CD14-positive monocyte (primary cell): ENCODE measurements at regions not wholly inside any gene's neighbourhood (a gene's known extent, or its start where the extent isn't known, plus 50 kb on each side); places are given as distances from the start of the nearest gene placed in this dataset.

Source experiments
- DNase-seq, 3 donors: peaks; one replicate each; pipeline ENCODE4 v3.0.0-alpha.2; 2011 to 2022
- H2AFZ ChIP-seq: 2 replicates; pipeline ENCODE4 v1.6.0; 2012; ENCODE audit warnings: mild to moderate bottlenecking, low read depth, low read length, inconsistent platforms; ENCODE audit not compliant: insufficient read depth, poor library complexity, severe bottlenecking
- H3K27ac ChIP-seq, 2 donors: 1 replicate in 1 of 2; 2 replicates in 1 of 2; pipeline ENCODE4 v1.5.1; 2012 to 2013; ENCODE audit warnings: low read length in 2 of 2, control low read depth in 1 of 2, inconsistent platforms in 1 of 2, low read depth in 1 of 2, mild to moderate bottlenecking in 1 of 2
- H3K27me3 ChIP-seq, 2 donors: one replicate each; pipeline versions ENCODE4 v1.6.0 to v1.6.1; 2011 to 2013; ENCODE audit warnings: low read length in 2 of 2; ENCODE audit not compliant: control insufficient read depth in 2 of 2, insufficient read depth in 2 of 2
- H3K36me3 ChIP-seq, 2 donors: replicated peaks in 1 of 2; 1 replicate in 1 of 2; 2 replicates in 1 of 2; pipeline versions ENCODE4 v1.5.1 to v1.6.1; 2012 to 2013; ENCODE audit warnings: low read length in 2 of 2, control low read depth in 1 of 2, inconsistent platforms in 1 of 2, mild to moderate bottlenecking in 1 of 2; ENCODE audit not compliant: insufficient read depth in 2 of 2, control insufficient read depth in 1 of 2
- H3K4me1 ChIP-seq, 2 donors: 1 replicate in 1 of 2; 2 replicates in 1 of 2; pipeline versions ENCODE4 v1.5.1 to v1.6.1; 2012 to 2013; ENCODE audit warnings: low read length in 2 of 2, control low read depth in 1 of 2, inconsistent platforms in 1 of 2, mild to moderate bottlenecking in 1 of 2, moderate library complexity in 1 of 2; ENCODE audit not compliant: insufficient read depth in 2 of 2, control insufficient read depth in 1 of 2
- H3K4me2 ChIP-seq: replicated peaks from 2 replicates; pipeline ENCODE3; 2012; ENCODE audit warnings: low read length, moderate library complexity, mild to moderate bottlenecking; ENCODE audit not compliant: poor library complexity, severe bottlenecking; ENCODE audit errors: extremely low read depth
- H3K4me3 ChIP-seq, 3 experiments: fragments of 200-600 bp in 1 of 3; sonication (generic) in 1 of 3; replicated peaks in 1 of 3; 1 replicate in 2 of 3; 2 replicates in 1 of 3; pipeline ENCODE4 v1.5.1; 2011 to 2013; ENCODE audit warnings: low read length in 3 of 3, mild to moderate bottlenecking in 3 of 3, control low read depth in 2 of 3, low read depth in 2 of 3, inconsistent platforms in 1 of 3, moderate library complexity in 1 of 3
- H3K79me2 ChIP-seq: 2 replicates; pipeline ENCODE4 v1.6.0; 2012; ENCODE audit warnings: mild to moderate bottlenecking, control low read depth, inconsistent platforms, low read length, moderate library complexity; ENCODE audit not compliant: insufficient read depth
- H3K9ac ChIP-seq: 2 replicates; pipeline ENCODE4 v1.6.0; 2017; ENCODE audit warnings: low read length, mild to moderate bottlenecking; ENCODE audit not compliant: insufficient read depth, poor library complexity, severe bottlenecking
- H3K9me3 ChIP-seq, 2 donors: replicated peaks in 1 of 2; 1 replicate in 1 of 2; 2 replicates in 1 of 2; pipeline versions ENCODE4 v1.5.1 to v1.6.1; 2012 to 2013; ENCODE audit warnings: low read length in 2 of 2, control low read depth in 1 of 2; ENCODE audit not compliant: control insufficient read depth in 1 of 2, insufficient read depth in 1 of 2
- H4K20me1 ChIP-seq: 2 replicates; pipeline ENCODE4 v1.6.0; 2012; ENCODE audit warnings: mild to moderate bottlenecking, low read length, control low read depth, moderate library complexity; ENCODE audit not compliant: insufficient read depth
- H3K27ac Mint-ChIP-seq, 7 donors: one replicate each; pipeline ENCODE4 v1.8.0; 2020; ENCODE audit warnings: mild to moderate bottlenecking in 7 of 7, mixed read lengths in 7 of 7, moderate library complexity in 6 of 7, inconsistent platforms in 2 of 7
- H3K27me3 Mint-ChIP-seq, 3 donors: one replicate each; pipeline ENCODE4 v1.8.0; 2021 to 2022; ENCODE audit warnings: low read depth in 3 of 3, mild to moderate bottlenecking in 3 of 3, mixed read lengths in 3 of 3, moderate library complexity in 3 of 3, inconsistent platforms in 1 of 3
- H3K36me3 Mint-ChIP-seq, 2 donors: one replicate each; pipeline ENCODE4 v1.8.0; 2020; ENCODE audit warnings: mixed read lengths in 2 of 2, inconsistent platforms in 1 of 2, mild to moderate bottlenecking in 1 of 2
- H3K4me1 Mint-ChIP-seq: one replicate; pipeline ENCODE4 v1.8.0; 2020; ENCODE audit warnings: mild to moderate bottlenecking, mixed read lengths
- H3K4me3 Mint-ChIP-seq, 2 donors: one replicate each; pipeline ENCODE4 v1.8.0; 2020; ENCODE audit warnings: mild to moderate bottlenecking in 2 of 2, mixed read lengths in 2 of 2, moderate library complexity in 1 of 2
- H3K9me3 Mint-ChIP-seq, 7 donors: one replicate each; pipeline ENCODE4 v1.8.0; 2020 to 2022; ENCODE audit warnings: mixed read lengths in 7 of 7, mild to moderate bottlenecking in 6 of 7, moderate library complexity in 6 of 7, inconsistent platforms in 2 of 7
- CTCF ChIP-seq: fragments of 200-600 bp; IDR thresholded peaks from one replicate; pipeline ENCODE4 v1.8.0; 2022; ENCODE audit warnings: antibody characterized with exemption, mild to moderate bottlenecking
- WGBS: methylation state at CpG from one replicate; pipeline ENCODE4 v1.1.5; 2013; ENCODE audit warnings: missing lambda C conversion rate; ENCODE audit not compliant: insufficient coverage; 5-methylcytosine and 5-hydroxymethylcytosine counted together
- intact Hi-C, 2 donors: fragments of 100-400 bp; cut with micrococcal nuclease; formaldehyde crosslinking; loops; one replicate each; pipeline versions ENCODE4 v1.15.0 to v1.15.1; 2023

- Mint-ChIP-seq H3K4me3 (no peak overlapping the region), H3K27me3 (peaks cover 0 to 2% (median 2%) of the 10 kb centered on the region in 3 donors), H3K9me3 (no peaks in the 10 kb centered on the region), H3K36me3 (no peaks in the 10 kb centered on the region), H3K4me1 (peaks cover 7% of the 10 kb centered on the region), H3K27ac (no peak overlapping the region)
- H3K9me3 ChIP-seq, result no peaks in the 10 kb centered on the region
- intact Hi-C loops, result no loop called here
- H3K4me2 ChIP-seq, result no peak overlapping the region
- no peak overlapping the region for H3K4me3 ChIP-seq
- 100% methylated on average over 2 of the region's 2 CpGs for WGBS
- no peak for DNase-seq
- H3K4me1 ChIP-seq, result peaks cover 2 to 4% of the 10 kb centered on the region in 2 donors
- no peaks in the 10 kb centered on the region for H3K27me3 ChIP-seq
- H4K20me1 ChIP-seq, result no peaks in the 10 kb centered on the region
- no peak for TF ChIP-seq CTCF
- H3K79me2 ChIP-seq, result no peaks in the 10 kb centered on the region
- H3K9ac ChIP-seq, result no peak overlapping the region
- H2AFZ ChIP-seq, result no peak overlapping the region
- no peak overlapping the region for H3K27ac ChIP-seq
- H3K36me3 ChIP-seq, result no peaks in the 10 kb centered on the region
Measured at GRCh38 chr13:95451656-95452055, 100.9 kb upstream of the CLDN10 start.

- no peak for TF ChIP-seq CTCF
- peaks cover 14% of the 10 kb centered on the region for H3K4me1 Mint-ChIP-seq
Measured at GRCh38 chr13:95452375-95452774, 100.1 kb upstream of the CLDN10 start.

More at GRCh38 chr13:95452375-95452774, 100.1 kb upstream of the CLDN10 start:
- no peak overlapping the region for H2AFZ ChIP-seq
- no peaks in the 10 kb centered on the region for H3K36me3 ChIP-seq
- peaks cover 6 to 11% of the 10 kb centered on the region in 2 donors for H3K4me1 ChIP-seq
- no peak overlapping the region for H3K4me2 ChIP-seq
- H3K9me3 ChIP-seq, result no peaks in the 10 kb centered on the region
- H3K36me3 Mint-ChIP-seq, result no peaks in the 10 kb centered on the region
- no CpG with 5 or more reads among the region's 4 CpGs for WGBS
- no peak overlapping the region for H3K4me3 ChIP-seq
- H3K79me2 ChIP-seq, result no peaks in the 10 kb centered on the region
- no peaks in the 10 kb centered on the region for H3K27me3 ChIP-seq
- H3K4me3 Mint-ChIP-seq, result no peak overlapping the region
- no peak overlapping the region for H3K27ac Mint-ChIP-seq
- intact Hi-C loops, result no loop called here
- H4K20me1 ChIP-seq, result no peaks in the 10 kb centered on the region
- H3K9ac ChIP-seq, result no peak overlapping the region
- no peak for DNase-seq
- no peaks in the 10 kb centered on the region for H3K9me3 Mint-ChIP-seq
- H3K27ac ChIP-seq, result no peak overlapping the region
- peaks cover 0 to 2% (median 2%) of the 10 kb centered on the region in 3 donors for H3K27me3 Mint-ChIP-seq
